DLD1 (cell line): ENCODE measurements at regions not wholly inside any gene's neighbourhood (a gene's known extent, or its start where the extent isn't known, plus 50 kb on each side); places are given as distances from the start of the nearest gene placed in this dataset.

ENCODE experiments used
- in situ Hi-C: cut with HindIII; loops from 2 replicates; pipeline ENCODE4 v1.10.0; 2017; ENCODE audit warnings: low sequenced_read_pairs

- in situ Hi-C loops = no loop called here
Observed at GRCh38 chr12:85663631-85664030, 172.6 kb downstream of the RASSF9 start.

- in situ Hi-C loops = no loop called here
Observed at GRCh38 chr12:85664429-85664828, 171.8 kb downstream of the RASSF9 start.

DNA sequence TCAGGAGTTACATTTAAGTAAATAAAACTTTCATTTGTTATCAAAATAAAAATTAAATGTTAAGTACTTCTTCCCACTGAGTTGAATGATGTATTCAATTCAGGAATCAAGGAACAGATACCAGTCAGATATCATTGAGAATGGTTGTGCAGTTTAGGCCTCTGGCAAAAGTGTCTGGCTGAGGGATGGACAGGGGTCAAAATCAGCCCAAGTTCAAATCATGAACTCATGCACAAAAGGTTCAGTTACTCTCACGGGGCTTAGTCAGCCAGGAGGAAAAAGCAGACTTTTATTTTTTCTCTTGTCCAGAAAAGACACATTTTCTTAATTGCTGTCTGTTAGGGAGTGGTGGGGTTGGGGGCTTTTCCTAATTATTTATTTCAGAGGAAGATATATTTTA is 166.3 kb downstream of the RASSF9 start:
- in situ Hi-C loops = no loop called here

DNA sequence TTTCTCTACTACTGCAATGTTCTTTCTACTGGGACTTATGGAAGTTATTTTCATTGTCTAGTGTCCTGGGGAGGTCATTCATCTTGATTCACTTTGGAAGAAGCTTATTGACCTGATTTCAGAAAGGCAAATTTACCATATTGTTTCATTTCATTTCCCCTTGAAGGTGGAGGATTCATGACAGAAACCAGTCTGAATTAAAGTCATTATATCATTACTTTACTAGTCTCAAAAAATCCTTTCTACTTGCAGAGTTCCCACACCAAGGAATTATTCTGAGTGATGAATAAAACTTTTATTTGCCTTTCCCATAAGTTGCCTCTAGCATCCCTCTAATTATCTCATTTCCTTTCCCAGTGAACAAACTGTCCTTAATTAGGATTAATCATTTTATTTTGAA is 163.8 kb downstream of the RASSF9 start:
- in situ Hi-C loops = no loop called here

DNA sequence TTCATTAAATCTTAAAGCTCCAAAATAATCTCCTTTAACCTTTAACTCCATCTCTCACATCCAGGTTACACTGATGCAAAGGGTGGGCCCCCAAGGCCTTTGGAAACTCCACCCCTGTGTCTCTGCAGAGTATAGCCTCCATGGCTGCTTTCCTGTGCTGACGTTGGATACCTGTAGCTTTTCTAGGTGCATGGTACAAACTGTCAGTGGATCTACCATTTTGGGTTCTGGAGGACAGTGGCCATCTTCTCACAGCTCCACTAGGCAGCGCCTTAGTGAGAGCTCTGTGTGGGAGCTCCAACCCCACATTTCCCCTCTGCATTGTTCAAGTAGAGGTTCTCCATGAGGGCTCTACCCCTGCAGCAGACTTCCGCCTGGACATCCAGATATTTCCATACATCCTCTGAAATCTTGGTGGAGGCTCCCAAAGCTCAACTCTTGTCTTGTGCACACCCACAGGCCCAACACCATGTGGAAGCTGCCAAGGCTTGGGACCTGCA is 162.2 kb downstream of the RASSF9 start:
- in situ Hi-C loops = no loop called here

DNA sequence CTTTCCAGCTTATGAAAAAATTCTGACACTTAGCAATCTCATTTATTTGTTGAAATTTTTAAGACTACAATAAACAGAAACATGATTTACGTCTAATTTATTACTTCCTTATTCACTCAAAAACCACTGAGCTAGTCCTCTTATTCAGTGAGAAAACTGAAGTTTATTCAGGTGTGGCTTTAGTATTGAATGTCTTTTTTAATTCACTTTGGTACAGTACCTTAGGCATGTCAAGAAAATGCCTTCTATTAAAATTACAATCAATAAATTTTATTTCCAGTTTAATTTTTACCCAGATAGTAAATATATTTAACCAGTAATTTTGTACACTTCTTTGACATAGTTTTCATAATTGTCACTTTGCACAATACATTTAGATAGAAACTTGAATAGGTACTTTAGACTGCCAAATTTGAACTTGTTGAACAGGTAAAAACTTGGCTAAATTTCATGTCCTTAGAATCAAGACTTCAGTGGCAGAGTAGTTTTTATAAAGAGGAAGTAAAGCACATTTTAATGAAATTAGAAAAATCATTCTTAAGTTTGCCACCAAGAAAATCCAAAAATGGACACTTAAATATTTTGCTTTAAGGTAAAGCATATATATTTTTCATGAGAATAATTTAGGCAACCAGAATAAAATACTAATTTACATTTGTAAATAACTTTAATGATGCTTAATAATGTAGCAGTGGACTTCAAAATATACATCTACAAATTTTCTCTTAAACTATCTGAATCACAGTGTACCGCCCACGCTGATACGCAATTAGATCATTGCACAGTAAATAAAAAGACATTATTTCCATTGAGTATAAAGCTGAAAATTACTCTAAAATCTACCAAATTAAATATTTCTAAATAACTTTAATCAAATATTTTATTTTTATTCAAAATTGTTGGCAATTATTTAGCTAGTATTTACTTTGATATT is 159.1 kb downstream of the RASSF9 start:
- in situ Hi-C loops = no loop called here

DNA sequence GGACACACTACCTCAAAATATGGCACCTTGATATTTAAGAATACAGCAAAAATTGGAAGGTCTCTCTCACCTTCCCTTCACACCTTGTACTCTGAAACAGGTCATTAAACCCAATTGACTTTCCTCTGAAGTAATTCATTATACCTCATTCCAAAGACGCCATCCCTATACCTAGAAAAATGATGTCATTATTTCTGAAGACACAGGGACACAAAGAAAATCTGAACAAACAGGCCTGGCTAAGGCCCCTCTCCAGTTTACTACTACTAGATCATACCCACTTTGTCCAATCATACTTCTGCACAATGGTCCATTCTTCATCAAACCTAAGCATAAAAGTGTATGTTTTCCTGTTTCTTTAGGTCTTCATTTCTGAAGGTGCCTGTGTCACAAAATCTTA is 156.9 kb downstream of the RASSF9 start:
- in situ Hi-C loops = no loop called here

- in situ Hi-C loops = no loop called here
Observed at GRCh38 chr12:85680881-85681280, 155.3 kb downstream of the RASSF9 start.

GRCh38 chr12:85681333-85681732 is 154.9 kb downstream of the RASSF9 start:
- in situ Hi-C loops = no loop called here

DNA sequence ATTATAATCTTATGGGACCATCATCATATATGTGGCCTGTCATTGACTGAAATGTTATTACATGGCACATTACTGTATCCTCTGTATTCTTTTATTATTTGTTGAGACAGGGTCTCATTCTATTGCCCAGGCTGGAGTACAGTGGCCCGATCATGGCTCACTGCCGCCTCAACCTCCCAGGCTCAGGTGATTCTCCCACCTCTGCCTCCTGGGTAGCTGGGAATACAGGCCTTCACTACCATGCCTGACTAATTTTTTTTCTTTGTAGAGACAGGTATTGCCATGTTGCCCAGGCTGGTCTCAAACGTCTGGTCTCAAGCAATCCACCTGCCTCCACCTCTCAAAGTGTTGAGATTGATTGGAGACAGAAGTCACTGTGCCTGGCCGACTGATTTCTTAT is 153.2 kb downstream of the RASSF9 start:
- in situ Hi-C loops = no loop called here

DNA sequence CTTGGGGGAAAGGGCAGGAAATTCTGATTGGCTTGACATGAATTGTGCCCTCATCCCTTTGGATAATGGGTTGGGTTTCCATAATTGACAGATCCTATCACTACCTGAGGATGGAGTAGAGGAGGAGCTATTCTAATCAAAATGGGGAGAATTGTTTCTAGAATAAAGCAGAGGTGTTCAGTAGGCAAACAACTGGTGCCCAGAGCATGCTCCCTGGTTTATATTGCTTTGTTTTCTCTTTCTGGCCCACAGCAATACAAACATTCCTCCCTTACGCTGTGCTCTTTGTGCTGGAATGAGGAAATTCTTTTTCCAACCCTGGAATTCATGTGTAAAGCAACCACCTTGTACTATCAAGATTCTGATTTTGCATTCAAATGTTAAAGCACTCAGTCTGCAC is 147.4 kb downstream of the RASSF9 start:
- in situ Hi-C loops = no loop called here

DNA sequence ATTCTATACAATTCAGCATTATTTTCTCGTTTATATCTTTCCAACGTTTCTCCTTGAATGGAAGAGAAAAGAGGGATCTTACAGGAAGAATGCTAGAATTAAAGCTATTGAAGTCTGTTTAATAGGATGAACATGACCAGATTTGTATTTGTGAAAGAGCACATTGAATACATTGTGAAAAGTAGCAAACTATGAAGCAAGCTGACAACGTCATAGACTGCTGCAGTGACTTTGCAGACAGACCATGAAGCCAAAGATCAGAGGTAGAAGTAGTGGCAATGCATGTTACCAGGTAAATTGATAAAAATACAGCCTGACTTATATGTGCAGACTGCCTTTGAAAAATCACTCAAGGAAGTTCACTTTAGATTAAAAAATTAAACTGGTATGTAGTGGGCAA is 146.1 kb downstream of the RASSF9 start:
- in situ Hi-C loops = no loop called here

DNA sequence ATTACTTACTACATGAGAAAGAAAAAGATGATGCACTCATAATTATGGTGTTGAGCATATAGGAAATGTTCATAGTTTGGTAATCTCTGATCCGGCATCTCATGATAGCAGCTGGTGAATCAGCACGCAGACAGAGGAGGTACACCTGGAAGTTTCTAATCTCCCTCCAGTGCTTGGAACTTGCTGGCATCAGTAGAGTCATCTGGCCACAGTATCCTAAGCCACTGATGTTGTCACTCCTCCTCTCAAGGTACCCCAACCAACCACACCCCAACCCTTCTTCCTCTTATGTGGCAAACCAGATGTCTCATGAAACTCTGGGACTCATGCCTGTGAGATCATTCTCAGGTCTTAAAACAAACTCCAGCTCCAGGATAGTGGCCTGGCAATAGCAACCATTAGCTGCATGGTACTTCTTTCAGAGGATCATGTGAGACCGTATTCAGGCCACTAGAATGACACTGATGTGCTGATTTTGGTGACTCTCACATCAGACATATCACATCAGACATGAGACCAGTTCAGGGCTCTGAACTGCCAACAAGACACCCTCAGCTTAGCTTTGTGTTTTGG is 143.0 kb downstream of the RASSF9 start:
- in situ Hi-C loops = no loop called here

GRCh38 chr12:85695097-85695715 is 141.0 kb downstream of the RASSF9 start:
- in situ Hi-C loops = no loop called here

GRCh38 chr12:85697003-85697402 is 139.2 kb downstream of the RASSF9 start:
- in situ Hi-C loops = no loop called here

DNA sequence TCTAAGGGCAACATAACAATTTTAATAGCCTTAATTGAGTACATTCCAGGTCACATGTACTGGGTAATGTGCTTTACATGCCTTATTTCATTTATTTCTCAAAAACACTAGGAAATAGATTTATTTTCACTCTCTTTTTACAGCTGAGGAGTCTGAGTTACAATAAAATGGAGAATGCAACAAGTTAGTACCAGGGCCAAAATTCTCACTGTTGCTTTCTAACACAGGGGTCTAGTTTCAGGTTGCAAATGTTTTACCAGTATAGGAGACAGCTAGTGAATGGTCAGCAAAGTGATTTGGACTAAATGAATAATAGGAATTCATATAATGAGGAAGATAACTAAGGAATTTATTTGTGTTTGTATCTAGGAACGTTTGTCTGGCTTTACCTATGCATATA is 137.3 kb downstream of the RASSF9 start:
- in situ Hi-C loops = no loop called here

DNA sequence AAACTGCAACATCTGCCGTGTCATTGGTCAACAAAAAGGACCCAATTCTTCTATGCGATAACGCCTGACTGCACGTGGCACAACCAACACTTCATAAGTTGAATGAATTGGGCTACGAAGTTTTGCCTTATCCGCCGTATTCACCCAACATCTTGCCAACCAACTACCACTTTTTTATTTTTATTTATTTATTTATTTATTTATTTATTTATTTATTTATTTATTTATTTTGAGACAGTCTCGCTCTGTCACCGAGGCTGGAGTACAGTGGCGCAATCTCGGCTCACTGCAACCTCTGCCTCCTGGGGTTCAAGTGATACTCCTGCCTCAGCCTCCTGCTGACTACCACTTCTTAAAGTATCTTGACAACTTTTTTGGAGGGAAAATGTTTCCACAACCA is 127.4 kb downstream of the RASSF9 start:
- in situ Hi-C loops = no loop called here

DNA sequence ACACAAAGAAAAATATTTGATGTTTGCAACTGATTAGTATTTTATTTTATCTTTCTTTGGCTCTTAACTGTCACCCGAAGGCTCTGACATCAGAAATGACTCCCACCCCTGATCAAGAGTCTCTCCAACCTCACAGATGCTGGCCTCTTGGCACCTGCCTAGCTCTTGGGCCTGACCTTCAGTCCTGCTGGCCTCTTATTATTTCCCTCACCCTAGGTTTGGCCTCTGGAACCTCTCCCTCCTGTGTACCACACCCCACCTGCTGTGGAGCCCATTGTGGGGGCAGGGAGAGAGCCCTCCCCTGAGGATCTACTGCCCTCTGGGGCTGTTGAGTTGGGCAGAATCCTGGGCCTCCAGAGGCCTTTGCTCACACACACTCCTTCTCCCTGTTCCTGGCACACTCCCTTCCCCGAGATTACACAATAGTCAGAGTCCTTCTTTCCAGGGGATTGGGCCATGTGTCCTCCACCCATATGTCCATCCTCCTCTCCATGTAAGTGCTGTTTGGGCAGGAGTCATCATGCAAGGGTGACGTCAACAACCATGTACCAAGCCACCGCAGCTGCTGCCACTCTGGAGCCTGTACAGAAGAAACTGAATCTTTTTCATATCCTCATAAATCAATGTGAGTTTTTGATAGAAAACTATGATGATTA is 124.3 kb downstream of the RASSF9 start:
- in situ Hi-C loops = no loop called here

DNA sequence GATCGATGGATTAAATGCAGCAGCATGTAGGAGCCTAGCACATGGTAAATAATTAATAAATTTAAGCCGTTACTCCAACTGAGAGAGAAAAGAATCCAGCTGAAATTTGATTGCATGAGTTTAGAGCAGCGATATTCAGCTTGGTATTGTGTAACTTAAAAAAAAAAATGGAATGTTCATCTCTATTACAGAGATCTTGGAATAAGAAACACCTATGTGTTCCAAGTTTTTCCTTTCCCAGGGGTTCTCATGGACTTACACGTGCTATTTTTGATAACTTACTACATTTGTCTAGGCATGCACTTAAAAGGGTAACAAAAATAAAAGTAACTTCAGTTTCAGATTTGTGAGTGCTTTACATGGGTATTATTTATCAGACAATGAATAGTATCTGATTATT is 122.8 kb downstream of the RASSF9 start:
- in situ Hi-C loops = no loop called here

GRCh38 chr12:85714425-85714824 is 121.8 kb downstream of the RASSF9 start:
- in situ Hi-C loops = no loop called here

DNA sequence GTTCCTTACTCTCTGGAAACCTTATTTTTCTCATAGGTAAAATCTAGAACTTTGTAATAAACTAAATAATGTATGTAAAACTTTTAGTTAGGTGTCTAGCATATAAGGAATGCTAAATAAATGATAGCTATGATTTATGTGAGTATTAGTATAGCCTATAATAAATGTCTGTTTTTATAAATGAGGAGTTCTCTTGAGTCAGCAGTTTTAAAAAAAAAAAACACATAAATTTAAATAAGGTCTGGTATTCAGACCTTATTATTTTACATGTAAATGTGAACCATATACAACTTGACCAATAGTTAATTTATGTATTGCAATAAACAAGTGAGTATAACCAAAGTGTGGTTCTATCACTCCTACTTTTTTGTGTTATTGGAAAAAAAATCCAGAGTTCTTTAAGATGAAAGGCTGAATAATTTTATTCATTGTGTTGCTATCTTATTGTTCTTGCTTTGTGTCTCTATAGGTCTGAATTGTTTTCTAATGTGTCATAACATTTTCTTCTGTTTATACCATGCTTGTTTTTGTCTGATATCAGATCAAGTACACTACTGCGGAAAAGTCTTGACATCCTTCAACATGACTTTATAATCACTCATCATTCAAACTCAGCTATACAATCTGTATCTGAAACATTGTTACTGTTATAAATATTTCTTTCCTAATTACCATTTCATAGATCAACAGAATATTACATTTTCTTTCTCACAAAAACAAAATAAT is 115.7 kb downstream of the RASSF9 start:
- in situ Hi-C loops = no loop called here
